ENCODE measurements at regions not wholly inside any gene's neighbourhood (a gene's known extent, or its start where the extent isn't known, plus 50 kb on each side); places are given as distances from the start of the nearest gene placed in this dataset.

DNA sequence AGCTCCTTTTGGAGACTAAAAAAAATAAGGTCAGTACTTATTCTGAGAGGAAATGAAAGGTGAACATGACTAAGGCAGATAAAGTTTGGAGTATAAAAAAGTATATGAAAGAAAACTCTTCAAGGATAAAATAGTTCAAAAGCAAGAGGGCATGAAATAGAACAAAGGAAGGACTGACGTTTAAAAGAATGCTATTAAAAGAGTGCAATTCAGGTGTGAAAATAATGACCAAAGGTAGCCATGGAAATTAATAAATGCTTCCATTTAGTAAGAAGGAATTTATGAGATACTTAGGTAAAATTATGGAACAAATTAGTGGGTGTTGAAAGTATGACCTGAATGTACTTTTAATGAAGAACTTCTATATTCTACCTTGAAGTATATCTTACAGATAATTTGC, 128.2 kb upstream of the WDFY3 start:
- TF ChIP-seq, protein P1, sequence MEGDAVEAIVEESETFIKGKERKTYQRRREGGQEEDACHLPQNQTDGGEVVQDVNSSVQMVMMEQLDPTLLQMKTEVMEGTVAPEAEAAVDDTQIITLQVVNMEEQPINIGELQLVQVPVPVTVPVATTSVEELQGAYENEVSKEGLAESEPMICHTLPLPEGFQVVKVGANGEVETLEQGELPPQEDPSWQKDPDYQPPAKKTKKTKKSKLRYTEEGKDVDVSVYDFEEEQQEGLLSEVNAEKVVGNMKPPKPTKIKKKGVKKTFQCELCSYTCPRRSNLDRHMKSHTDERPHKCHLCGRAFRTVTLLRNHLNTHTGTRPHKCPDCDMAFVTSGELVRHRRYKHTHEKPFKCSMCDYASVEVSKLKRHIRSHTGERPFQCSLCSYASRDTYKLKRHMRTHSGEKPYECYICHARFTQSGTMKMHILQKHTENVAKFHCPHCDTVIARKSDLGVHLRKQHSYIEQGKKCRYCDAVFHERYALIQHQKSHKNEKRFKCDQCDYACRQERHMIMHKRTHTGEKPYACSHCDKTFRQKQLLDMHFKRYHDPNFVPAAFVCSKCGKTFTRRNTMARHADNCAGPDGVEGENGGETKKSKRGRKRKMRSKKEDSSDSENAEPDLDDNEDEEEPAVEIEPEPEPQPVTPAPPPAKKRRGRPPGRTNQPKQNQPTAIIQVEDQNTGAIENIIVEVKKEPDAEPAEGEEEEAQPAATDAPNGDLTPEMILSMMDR (IDR thresholded peaks at IDR 0.05; ENCODE audit: insufficient read depth, low read depth, low read length): no peak
- no peak for DNase-seq (ENCODE audit: low read depth)
- no peak overlapping the region for H3K4me3 ChIP-seq (ENCODE audit: low read depth, low read length)

DNA sequence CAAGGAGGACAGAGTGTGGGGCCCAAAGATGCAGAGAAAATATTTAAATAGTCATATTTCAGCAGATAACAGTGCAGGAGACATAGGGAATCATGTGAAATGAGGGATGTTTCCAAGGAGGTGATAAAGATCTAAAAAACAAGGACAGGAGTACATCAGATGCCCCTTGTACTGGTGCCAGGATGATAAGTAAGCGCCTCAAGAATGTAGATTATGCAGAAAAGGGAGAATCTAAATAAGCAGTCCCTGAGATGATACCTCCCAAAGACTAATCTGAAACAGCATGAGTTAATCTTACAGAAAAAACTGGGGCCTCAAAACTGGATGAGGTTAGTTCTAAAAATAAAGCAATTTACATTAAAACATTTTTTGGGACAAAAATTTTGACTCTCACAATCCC, 136.1 kb upstream of the WDFY3 start:
- TF ChIP-seq, protein P1 (IDR thresholded peaks at IDR 0.05; ENCODE audit: insufficient read depth, low read depth, low read length): no peak
- DNase-seq (ENCODE audit: low read depth): peak; percentile 28
- H3K4me3 ChIP-seq (ENCODE audit: low read depth, low read length): no peak overlapping the region

GRCh38 chr4:85106166-85106565, 139.7 kb upstream of the WDFY3 start:
- H3K4me3 ChIP-seq (ENCODE audit: low read depth, low read length): no peak overlapping the region
- DNase-seq (ENCODE audit: low read depth): no peak
- TF ChIP-seq, protein P1 (IDR thresholded peaks at IDR 0.05; ENCODE audit: insufficient read depth, low read depth, low read length): no peak

- TF ChIP-seq, protein P1 (IDR thresholded peaks at IDR 0.05; ENCODE audit: insufficient read depth, low read depth, low read length): no peak
Observed at GRCh38 chr4:85106805-85107336, 140.4 kb upstream of the WDFY3 start.

DNA sequence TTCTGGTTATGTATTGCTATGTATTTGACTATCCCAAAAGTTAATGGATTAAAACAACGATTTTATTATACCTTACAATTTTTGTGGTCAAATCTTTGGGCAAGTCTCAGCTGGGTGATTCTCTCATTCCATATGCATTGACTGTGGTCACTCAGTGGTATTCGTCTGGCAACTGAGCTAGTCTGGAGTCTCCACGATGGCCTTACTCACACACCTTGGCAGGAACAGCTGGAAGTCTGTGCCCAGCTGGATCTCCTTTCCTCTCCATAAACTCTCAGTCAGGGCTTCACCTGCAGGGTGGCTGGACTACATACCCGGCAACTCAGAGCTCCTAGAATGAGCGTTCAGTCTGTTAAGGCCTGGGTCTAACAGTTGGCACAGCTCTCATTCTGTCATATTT, 141.1 kb upstream of the WDFY3 start:
- no peak overlapping the region for H3K4me3 ChIP-seq (ENCODE audit: low read depth, low read length)
- no peak for DNase-seq (ENCODE audit: low read depth)
- TF ChIP-seq, protein P1 (IDR thresholded peaks at IDR 0.05; ENCODE audit: insufficient read depth, low read depth, low read length): no peak

More at GRCh38 chr4:85106805-85107336, 140.4 kb upstream of the WDFY3 start:
- no peak for DNase-seq (ENCODE audit: low read depth)
- no peak overlapping the region for H3K4me3 ChIP-seq (ENCODE audit: low read depth, low read length)

GRCh38 chr4:85113706-85114105, 147.2 kb upstream of the WDFY3 start:
- DNase-seq (ENCODE audit: low read depth): no peak
- no peak overlapping the region for H3K4me3 ChIP-seq (ENCODE audit: low read depth, low read length)
- TF ChIP-seq, protein P1 (IDR thresholded peaks at IDR 0.05; ENCODE audit: insufficient read depth, low read depth, low read length): no peak

- H3K4me3 ChIP-seq (ENCODE audit: low read depth, low read length): no peak overlapping the region
- DNase-seq (ENCODE audit: low read depth): no peak
- TF ChIP-seq, protein P1 (IDR thresholded peaks at IDR 0.05; ENCODE audit: insufficient read depth, low read depth, low read length): no peak
Observed at GRCh38 chr4:85114526-85114925, 148.0 kb upstream of the WDFY3 start.

Data from fibroblast of villous mesenchyme (primary cell).